GM23338 (cell line): ENCODE measurements at regions not wholly inside any gene's neighbourhood (a gene's known extent, or its start where the extent isn't known, plus 50 kb on each side); places are given as distances from the start of the nearest gene placed in this dataset.
A peak's percentile ranks its signal among the peaks of the same experiment; 100 is the strongest.

Experiments used
- ATAC-seq: fragments of 200-7000 bp; cut with Tn5 transposase; 3 replicates; pipeline ENCODE4 v1.9.1; 2020
- DNase-seq: peaks from one replicate; pipeline ENCODE4 v3.0.0-alpha.2; 2015; ENCODE audit warnings: low spot score
- H2AFZ ChIP-seq: fragments of 200-600 bp; sonication (generic); 2 replicates; pipeline ENCODE4 v1.8.0; 2016; ENCODE audit warnings: antibody characterized with exemption, mild to moderate bottlenecking, moderate library complexity
- H3F3A ChIP-seq: fragments of 200-600 bp; sonication (generic); replicated peaks from 2 replicates; pipeline ENCODE4 v1.8.0; 2017; ENCODE audit warnings: antibody characterized with exemption, mixed run types, low read depth
- H3K27ac ChIP-seq: fragments of 200-600 bp; sonication (generic); 2 replicates; pipeline ENCODE4 v1.6.1; 2016; ENCODE audit warnings: low read depth
- H3K27me3 ChIP-seq: fragments of 200-600 bp; sonication (generic); 2 replicates; pipeline ENCODE4 v1.8.0; 2016; ENCODE audit warnings: mild to moderate bottlenecking, mixed run types, moderate library complexity; ENCODE audit not compliant: insufficient read depth
- H3K36me3 ChIP-seq: fragments of 200-600 bp; sonication (generic); 2 replicates; pipeline ENCODE4 v1.8.0; 2016; ENCODE audit warnings: mild to moderate bottlenecking; ENCODE audit not compliant: insufficient read depth
- H3K4me1 ChIP-seq: fragments of 200-600 bp; sonication (generic); 2 replicates; pipeline ENCODE4 v1.8.0; 2016; ENCODE audit warnings: mild to moderate bottlenecking, moderate library complexity; ENCODE audit not compliant: insufficient read depth
- H3K4me2 ChIP-seq: fragments of 200-600 bp; sonication (generic); 2 replicates; pipeline ENCODE4 v1.7.1; 2017; ENCODE audit warnings: mixed run types
- H3K4me3 ChIP-seq: fragments of 200-600 bp; sonication (generic); 2 replicates; pipeline ENCODE4 v1.6.1; 2016; ENCODE audit warnings: mixed run types
- H3K79me2 ChIP-seq: fragments of 200-600 bp; sonication (generic); replicated peaks from 2 replicates; pipeline ENCODE4 v1.8.0; 2017; ENCODE audit warnings: mild to moderate bottlenecking; ENCODE audit not compliant: insufficient read depth
- H3K9me2 ChIP-seq: fragments of 200-600 bp; sonication (generic); 2 replicates; pipeline ENCODE4 v1.8.0; 2017; ENCODE audit not compliant: insufficient read depth
- H4K20me1 ChIP-seq: fragments of 200-600 bp; sonication (generic); replicated peaks from 2 replicates; pipeline ENCODE4 v1.8.0; 2017; ENCODE audit warnings: mild to moderate bottlenecking; ENCODE audit not compliant: insufficient read depth
- H3K27ac Mint-ChIP-seq: 2 replicates; pipeline ENCODE4 v1.8.0; 2020; ENCODE audit warnings: inconsistent platforms, mild to moderate bottlenecking, moderate library complexity, mixed read lengths
- H3K27me3 Mint-ChIP-seq: 3 replicates; pipeline ENCODE4 v1.8.0; 2022; ENCODE audit warnings: low read depth, mild to moderate bottlenecking, moderate library complexity, mixed read lengths, inconsistent platforms; ENCODE audit not compliant: insufficient read depth, poor library complexity
- H3K36me3 Mint-ChIP-seq: 3 replicates; pipeline ENCODE4 v1.8.0; 2021; ENCODE audit warnings: low read depth, mild to moderate bottlenecking, inconsistent platforms, moderate library complexity, mixed read lengths
- H3K4me1 Mint-ChIP-seq: 3 replicates; pipeline ENCODE4 v1.8.0; 2020; ENCODE audit warnings: mild to moderate bottlenecking, inconsistent platforms, mixed read lengths
- H3K4me3 Mint-ChIP-seq: 3 replicates; pipeline ENCODE4 v1.8.0; 2021; ENCODE audit warnings: moderate library complexity, mild to moderate bottlenecking, inconsistent platforms, mixed read lengths
- H3K9me3 Mint-ChIP-seq: 3 replicates; pipeline ENCODE4 v1.8.0; 2020; ENCODE audit warnings: moderate library complexity, mild to moderate bottlenecking, inconsistent platforms, mixed read lengths
- CREB1 ChIP-seq: fragments of 250-450 bp; sonication (Bioruptor Pico); IDR thresholded peaks from 2 replicates; pipeline ENCODE4 v1.5.0; 2020; ENCODE audit warnings: low read depth, mild to moderate bottlenecking, moderate library complexity
- EZH2 ChIP-seq: fragments of 200-600 bp; sonication (generic); IDR thresholded peaks from one replicate; pipeline ENCODE4 v1.8.0; 2017; ENCODE audit warnings: antibody characterized with exemption, mild to moderate bottlenecking, low read depth; ENCODE audit not compliant: unreplicated experiment
- EZH2phosphoT487 ChIP-seq: fragments of 200-600 bp; sonication (generic); IDR thresholded peaks from one replicate; pipeline ENCODE4 v1.8.1; 2018; ENCODE audit warnings: antibody characterized with exemption; ENCODE audit not compliant: unreplicated experiment
- NANOG ChIP-seq: IDR thresholded peaks from 2 replicates; pipeline ENCODE4 v1.6.1; 2016; ENCODE audit warnings: antibody characterized with exemption, borderline replicate concordance
- POLR2AphosphoS5 ChIP-seq: IDR thresholded peaks from 2 replicates; pipeline ENCODE4 v1.6.1; 2016; ENCODE audit warnings: antibody characterized with exemption, low read depth
- STAT1 ChIP-seq: IDR thresholded peaks from one replicate; pipeline ENCODE4 v1.6.1; 2016; ENCODE audit warnings: antibody characterized with exemption; ENCODE audit not compliant: unreplicated experiment
- ZNF114 ChIP-seq: fragments of 250-450 bp; sonication (Bioruptor Pico); IDR thresholded peaks from 2 replicates; pipeline ENCODE4 v1.5.0; 2020; ENCODE audit warnings: mild to moderate bottlenecking, moderate library complexity
- ZNF331 ChIP-seq: fragments of 250-450 bp; sonication (Bioruptor Pico); IDR thresholded peaks from 2 replicates; pipeline ENCODE4 v1.5.0; 2020; ENCODE audit warnings: low read depth, mild to moderate bottlenecking, moderate library complexity
- TF ChIP-seq, protein P1 (sequence below), 2 experiments: fragments of 200-600 bp in 1 of 2; sonication (generic) in 1 of 2; conservative IDR thresholded peaks; 2 replicates each; pipeline versions ENCODE4 v1.5.1 to v1.6.1; 2016 to 2017; ENCODE audit warnings: antibody characterized with exemption in 2 of 2, low read depth in 2 of 2, mild to moderate bottlenecking in 2 of 2, moderate library complexity in 1 of 2
- TF ChIP-seq, protein P2 (sequence below): IDR thresholded peaks from one replicate; pipeline ENCODE4 v1.6.1; 2018; ENCODE audit warnings: antibody characterized with exemption; ENCODE audit not compliant: unreplicated experiment
- TF ChIP-seq, protein P3 (sequence below): IDR thresholded peaks from 2 replicates; pipeline ENCODE4 v1.6.1; 2016; ENCODE audit warnings: antibody characterized with exemption

DNA sequence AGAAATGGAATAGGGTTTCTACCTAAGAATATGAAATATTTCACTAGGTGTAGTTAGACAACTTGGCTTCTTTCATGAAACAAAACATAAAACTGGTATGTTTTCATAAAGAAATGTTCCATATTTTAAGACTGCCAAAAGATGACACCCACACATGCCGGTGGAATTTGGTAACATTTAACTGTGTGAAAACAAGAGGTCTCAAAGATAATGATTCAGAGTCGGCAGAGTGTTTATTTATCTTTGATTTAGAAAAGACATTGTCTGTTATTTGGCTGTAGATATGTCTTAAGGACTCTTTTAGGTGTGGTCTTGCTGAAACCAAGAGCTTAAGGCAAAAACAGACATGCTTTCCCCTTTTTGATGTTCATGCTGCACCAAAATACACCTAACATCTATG, 63.5 kb upstream of the FN1 start:
- peaks cover 14% of the 10 kb centered on the region; the same call in 2 of the 3 replicates for H3K9me3 Mint-ChIP-seq
- Histone ChIP-seq H3K27me3 (no peaks in the 10 kb centered on the region), H3K4me3 (no peak overlapping the region), H3K4me1 (no peaks in the 10 kb centered on the region), H3F3A (no peaks in the 10 kb centered on the region), H2AFZ (peak overlapping the region; percentile 58; the same call in 1 of the 2 replicates), H3K79me2 (no peaks in the 10 kb centered on the region), H4K20me1 (no peaks in the 10 kb centered on the region), H3K9me2 (no peaks in the 10 kb centered on the region), H3K36me3 (no peaks in the 10 kb centered on the region), H3K27ac (no peak overlapping the region), H3K4me2 (no peak overlapping the region)
- no peak overlapping the region for H3K27ac Mint-ChIP-seq
- H3K27me3 Mint-ChIP-seq = peaks cover 6% of the 10 kb centered on the region
- no peak overlapping the region for H3K4me3 Mint-ChIP-seq
- H3K4me1 Mint-ChIP-seq = 0 out of 3 replicates have a peak, but pooled peaks cover 2% of the 10 kb centered on the region
- H3K36me3 Mint-ChIP-seq = peaks cover 12% of the 10 kb centered on the region; the same call in 1 of the 3 replicates
- TF ChIP-seq CREB1 (CRISPR knock-in tag) (no peak), POLR2AphosphoS5 (no peak), EZH2phosphoT487 (no peak), ZNF114 (CRISPR knock-in tag) (no peak), ZNF331 (no peak)
- TF ChIP-seq, protein P1, sequence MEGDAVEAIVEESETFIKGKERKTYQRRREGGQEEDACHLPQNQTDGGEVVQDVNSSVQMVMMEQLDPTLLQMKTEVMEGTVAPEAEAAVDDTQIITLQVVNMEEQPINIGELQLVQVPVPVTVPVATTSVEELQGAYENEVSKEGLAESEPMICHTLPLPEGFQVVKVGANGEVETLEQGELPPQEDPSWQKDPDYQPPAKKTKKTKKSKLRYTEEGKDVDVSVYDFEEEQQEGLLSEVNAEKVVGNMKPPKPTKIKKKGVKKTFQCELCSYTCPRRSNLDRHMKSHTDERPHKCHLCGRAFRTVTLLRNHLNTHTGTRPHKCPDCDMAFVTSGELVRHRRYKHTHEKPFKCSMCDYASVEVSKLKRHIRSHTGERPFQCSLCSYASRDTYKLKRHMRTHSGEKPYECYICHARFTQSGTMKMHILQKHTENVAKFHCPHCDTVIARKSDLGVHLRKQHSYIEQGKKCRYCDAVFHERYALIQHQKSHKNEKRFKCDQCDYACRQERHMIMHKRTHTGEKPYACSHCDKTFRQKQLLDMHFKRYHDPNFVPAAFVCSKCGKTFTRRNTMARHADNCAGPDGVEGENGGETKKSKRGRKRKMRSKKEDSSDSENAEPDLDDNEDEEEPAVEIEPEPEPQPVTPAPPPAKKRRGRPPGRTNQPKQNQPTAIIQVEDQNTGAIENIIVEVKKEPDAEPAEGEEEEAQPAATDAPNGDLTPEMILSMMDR (conservative IDR thresholded peaks at IDR 0.05; ENCODE audit: low read depth in 2 of 2) = no peak
- TF ChIP-seq, protein P2, sequence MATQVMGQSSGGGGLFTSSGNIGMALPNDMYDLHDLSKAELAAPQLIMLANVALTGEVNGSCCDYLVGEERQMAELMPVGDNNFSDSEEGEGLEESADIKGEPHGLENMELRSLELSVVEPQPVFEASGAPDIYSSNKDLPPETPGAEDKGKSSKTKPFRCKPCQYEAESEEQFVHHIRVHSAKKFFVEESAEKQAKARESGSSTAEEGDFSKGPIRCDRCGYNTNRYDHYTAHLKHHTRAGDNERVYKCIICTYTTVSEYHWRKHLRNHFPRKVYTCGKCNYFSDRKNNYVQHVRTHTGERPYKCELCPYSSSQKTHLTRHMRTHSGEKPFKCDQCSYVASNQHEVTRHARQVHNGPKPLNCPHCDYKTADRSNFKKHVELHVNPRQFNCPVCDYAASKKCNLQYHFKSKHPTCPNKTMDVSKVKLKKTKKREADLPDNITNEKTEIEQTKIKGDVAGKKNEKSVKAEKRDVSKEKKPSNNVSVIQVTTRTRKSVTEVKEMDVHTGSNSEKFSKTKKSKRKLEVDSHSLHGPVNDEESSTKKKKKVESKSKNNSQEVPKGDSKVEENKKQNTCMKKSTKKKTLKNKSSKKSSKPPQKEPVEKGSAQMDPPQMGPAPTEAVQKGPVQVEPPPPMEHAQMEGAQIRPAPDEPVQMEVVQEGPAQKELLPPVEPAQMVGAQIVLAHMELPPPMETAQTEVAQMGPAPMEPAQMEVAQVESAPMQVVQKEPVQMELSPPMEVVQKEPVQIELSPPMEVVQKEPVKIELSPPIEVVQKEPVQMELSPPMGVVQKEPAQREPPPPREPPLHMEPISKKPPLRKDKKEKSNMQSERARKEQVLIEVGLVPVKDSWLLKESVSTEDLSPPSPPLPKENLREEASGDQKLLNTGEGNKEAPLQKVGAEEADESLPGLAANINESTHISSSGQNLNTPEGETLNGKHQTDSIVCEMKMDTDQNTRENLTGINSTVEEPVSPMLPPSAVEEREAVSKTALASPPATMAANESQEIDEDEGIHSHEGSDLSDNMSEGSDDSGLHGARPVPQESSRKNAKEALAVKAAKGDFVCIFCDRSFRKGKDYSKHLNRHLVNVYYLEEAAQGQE = no peak
- TF ChIP-seq, protein P3, sequence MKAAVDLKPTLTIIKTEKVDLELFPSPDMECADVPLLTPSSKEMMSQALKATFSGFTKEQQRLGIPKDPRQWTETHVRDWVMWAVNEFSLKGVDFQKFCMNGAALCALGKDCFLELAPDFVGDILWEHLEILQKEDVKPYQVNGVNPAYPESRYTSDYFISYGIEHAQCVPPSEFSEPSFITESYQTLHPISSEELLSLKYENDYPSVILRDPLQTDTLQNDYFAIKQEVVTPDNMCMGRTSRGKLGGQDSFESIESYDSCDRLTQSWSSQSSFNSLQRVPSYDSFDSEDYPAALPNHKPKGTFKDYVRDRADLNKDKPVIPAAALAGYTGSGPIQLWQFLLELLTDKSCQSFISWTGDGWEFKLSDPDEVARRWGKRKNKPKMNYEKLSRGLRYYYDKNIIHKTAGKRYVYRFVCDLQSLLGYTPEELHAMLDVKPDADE = no peak
- DNase-seq (no peak), ATAC-seq (no peak)

DNA sequence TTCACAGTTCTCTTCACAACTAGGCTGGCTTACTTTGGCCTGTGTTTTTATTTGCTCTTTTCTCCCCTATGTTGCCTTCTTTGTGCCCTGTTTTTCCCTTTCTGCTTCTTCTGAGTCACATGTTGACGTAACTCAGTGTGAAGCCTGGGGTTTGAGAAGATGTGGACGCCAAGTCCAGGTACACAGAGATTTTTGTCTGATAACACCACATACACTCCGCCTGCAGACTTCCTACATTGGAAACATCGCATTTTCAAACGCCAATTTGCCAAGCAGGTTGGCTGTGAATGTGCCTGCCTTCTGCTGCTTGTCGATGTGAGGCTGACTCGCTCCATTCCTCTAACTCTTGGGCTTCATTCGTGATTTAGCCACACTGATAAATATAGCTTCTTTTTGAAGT, 62.6 kb upstream of the FN1 start:
- no peak overlapping the region for H3K4me3 ChIP-seq
- Mint-ChIP-seq H3K9me3 (peaks cover 14% of the 10 kb centered on the region; the same call in 2 of the 3 replicates), H3K4me1 (0 out of 3 replicates have a peak, but pooled peaks cover 2% of the 10 kb centered on the region), H3K27me3 (peaks cover 6% of the 10 kb centered on the region), H3K4me3 (no peak overlapping the region), H3K27ac (no peak overlapping the region), H3K36me3 (peaks cover 12% of the 10 kb centered on the region; the same call in 1 of the 3 replicates)
- H3K4me2 ChIP-seq = no peak overlapping the region
- peak overlapping the region; percentile 88 for H2AFZ ChIP-seq
- H3F3A ChIP-seq = no peaks in the 10 kb centered on the region
- no peaks in the 10 kb centered on the region for H3K9me2 ChIP-seq
- H3K27me3 ChIP-seq = no peaks in the 10 kb centered on the region
- no peaks in the 10 kb centered on the region for H3K36me3 ChIP-seq
- H3K4me1 ChIP-seq = no peaks in the 10 kb centered on the region
- H3K27ac ChIP-seq = no peak overlapping the region
- H4K20me1 ChIP-seq = no peaks in the 10 kb centered on the region
- no peaks in the 10 kb centered on the region for H3K79me2 ChIP-seq
- DNase-seq = no peak
- no peak for ATAC-seq
- TF ChIP-seq ZNF331 (no peak), CREB1 (CRISPR knock-in tag) (no peak), NANOG (no peak), EZH2 (no peak), POLR2AphosphoS5 (no peak), STAT1 (no peak), ZNF114 (CRISPR knock-in tag) (no peak)
- TF ChIP-seq, protein P1 (conservative IDR thresholded peaks at IDR 0.05; ENCODE audit: low read depth in 2 of 2) = no peak
- TF ChIP-seq, protein P2 = no peak
